ENCODE measurements at regions not wholly inside any gene's neighbourhood (a gene's known extent, or its start where the extent isn't known, plus 50 kb on each side); places are given as distances from the start of the nearest gene placed in this dataset.

DNA sequence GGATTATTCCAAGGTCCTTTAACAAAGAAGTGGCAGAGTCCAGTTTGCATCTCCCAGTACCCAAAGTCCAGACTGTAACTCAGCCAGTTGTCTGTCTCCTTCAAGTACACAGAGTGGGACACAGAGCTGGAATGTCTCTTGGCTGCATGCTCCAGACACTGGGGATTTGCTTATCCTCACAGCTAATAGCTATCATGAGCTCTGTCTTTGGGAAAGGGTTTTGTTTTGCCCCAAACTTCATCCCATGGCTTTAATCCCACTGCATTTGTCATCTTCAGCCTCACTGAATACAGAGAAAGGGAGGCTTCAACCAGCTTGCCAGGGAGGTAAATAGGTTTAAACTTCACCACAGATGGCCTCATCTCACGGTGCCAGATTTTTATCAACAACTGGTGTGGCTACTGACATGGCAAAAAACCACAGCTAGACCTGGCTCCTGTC is 412.2 kb upstream of the SLC24A2 start:
- Histone ChIP-seq H3K4me1 (ENCODE audit: control insufficient read depth in 1 of 2, insufficient read depth in 1 of 2, low read depth in 1 of 2, low read length in 1 of 2) (no peaks in the 10 kb centered on the region), H3K27me3 (no peaks in the 10 kb centered on the region), H3K27ac (no peak overlapping the region), H3K36me3 (no peaks in the 10 kb centered on the region), H3K4me3 (ENCODE audit: low read depth in 1 of 2, low read length in 1 of 2) (no peak overlapping the region), H3K9me3 (no peaks in the 10 kb centered on the region)
- TF ChIP-seq, protein P1, sequence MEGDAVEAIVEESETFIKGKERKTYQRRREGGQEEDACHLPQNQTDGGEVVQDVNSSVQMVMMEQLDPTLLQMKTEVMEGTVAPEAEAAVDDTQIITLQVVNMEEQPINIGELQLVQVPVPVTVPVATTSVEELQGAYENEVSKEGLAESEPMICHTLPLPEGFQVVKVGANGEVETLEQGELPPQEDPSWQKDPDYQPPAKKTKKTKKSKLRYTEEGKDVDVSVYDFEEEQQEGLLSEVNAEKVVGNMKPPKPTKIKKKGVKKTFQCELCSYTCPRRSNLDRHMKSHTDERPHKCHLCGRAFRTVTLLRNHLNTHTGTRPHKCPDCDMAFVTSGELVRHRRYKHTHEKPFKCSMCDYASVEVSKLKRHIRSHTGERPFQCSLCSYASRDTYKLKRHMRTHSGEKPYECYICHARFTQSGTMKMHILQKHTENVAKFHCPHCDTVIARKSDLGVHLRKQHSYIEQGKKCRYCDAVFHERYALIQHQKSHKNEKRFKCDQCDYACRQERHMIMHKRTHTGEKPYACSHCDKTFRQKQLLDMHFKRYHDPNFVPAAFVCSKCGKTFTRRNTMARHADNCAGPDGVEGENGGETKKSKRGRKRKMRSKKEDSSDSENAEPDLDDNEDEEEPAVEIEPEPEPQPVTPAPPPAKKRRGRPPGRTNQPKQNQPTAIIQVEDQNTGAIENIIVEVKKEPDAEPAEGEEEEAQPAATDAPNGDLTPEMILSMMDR (IDR thresholded peaks at IDR 0.05) = no peak

DNA sequence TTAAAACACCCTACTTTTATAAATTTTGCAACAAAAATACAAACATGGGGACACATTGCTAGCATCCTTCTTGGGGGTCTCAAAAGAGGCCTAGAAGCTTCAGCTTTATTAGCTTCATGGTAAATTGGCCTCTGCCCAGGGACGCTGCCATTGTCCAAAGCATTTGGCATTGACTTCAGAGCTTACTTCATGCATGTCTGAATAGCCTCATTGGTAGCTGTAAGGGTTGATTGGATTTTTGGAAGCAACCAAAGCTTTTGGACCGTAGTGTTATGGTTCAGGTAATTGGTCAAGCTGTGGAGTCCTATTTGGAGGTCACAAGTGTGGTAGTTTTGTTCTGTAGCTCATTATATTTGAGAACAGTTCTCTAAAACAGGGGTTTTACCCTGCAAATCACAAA is 411.7 kb upstream of the SLC24A2 start:
- Histone ChIP-seq H3K27ac (no peak overlapping the region), H3K9me3 (no peaks in the 10 kb centered on the region), H3K4me3 (ENCODE audit: low read depth in 1 of 2, low read length in 1 of 2) (no peak overlapping the region), H3K4me1 (ENCODE audit: control insufficient read depth in 1 of 2, insufficient read depth in 1 of 2, low read depth in 1 of 2, low read length in 1 of 2) (no peaks in the 10 kb centered on the region), H3K36me3 (no peaks in the 10 kb centered on the region), H3K27me3 (no peaks in the 10 kb centered on the region)
- TF ChIP-seq, protein P1 (IDR thresholded peaks at IDR 0.05) = no peak

DNA sequence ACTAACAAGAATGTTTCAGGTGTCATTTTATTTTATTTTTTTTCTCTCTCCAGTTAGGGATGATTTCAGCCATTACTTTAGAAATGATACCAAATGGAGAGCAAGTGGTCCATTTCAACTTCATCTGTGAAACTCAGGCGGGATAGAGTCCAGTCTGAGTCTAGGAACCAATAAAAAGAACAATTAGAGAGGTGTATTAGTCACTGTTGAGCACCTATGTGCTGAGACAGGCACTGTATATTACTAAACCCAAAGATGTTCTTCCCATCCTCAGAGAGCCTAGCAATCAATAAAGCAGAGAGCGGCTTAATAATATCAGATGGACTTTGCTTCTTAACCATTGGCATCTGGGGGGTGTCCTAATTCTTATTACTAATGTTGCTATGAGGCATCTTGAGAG is 410.3 kb upstream of the SLC24A2 start:
- TF ChIP-seq, protein P1 (IDR thresholded peaks at IDR 0.05) = no peak
- Histone ChIP-seq H3K27me3 (no peaks in the 10 kb centered on the region), H3K36me3 (no peaks in the 10 kb centered on the region), H3K4me1 (ENCODE audit: control insufficient read depth in 1 of 2, insufficient read depth in 1 of 2, low read depth in 1 of 2, low read length in 1 of 2) (no peaks in the 10 kb centered on the region), H3K9me3 (no peaks in the 10 kb centered on the region), H3K4me3 (ENCODE audit: low read depth in 1 of 2, low read length in 1 of 2) (no peak overlapping the region), H3K27ac (no peak overlapping the region)

DNA sequence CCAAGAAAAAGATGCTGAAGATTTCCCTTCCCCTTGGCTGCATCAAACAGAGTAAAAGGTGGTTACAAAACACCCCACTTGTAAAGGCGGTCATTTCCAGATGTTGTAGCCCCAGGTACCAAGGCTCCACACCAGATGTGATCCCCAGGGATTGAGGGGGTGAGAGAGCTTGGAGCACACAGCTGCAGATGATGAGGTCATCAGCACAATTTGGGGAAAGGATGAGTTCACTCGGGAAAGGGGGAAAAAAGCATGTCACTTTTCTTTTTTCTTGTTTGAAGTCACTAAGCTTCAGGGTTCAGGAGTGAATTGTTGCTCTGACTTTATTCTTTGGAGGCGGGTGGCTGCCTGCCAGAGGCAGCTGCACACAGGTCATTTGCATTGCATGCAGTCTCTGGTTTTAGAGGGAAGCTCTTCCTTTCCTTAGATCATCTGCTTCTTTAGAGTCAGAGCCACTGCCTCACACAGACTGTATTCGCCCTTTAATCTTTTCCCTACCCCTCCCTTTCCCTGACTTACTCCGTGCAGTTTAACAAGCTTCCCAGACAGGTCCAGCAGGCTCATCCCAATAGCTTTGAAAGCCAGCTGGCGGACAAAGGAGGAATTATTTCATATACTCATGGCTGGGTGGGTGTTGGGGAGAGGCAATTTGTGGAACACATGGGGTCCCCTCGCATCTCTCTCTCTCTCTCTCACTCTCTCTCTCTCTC is 409.3 kb upstream of the SLC24A2 start:
- H3K27ac ChIP-seq = no peak overlapping the region

DNA sequence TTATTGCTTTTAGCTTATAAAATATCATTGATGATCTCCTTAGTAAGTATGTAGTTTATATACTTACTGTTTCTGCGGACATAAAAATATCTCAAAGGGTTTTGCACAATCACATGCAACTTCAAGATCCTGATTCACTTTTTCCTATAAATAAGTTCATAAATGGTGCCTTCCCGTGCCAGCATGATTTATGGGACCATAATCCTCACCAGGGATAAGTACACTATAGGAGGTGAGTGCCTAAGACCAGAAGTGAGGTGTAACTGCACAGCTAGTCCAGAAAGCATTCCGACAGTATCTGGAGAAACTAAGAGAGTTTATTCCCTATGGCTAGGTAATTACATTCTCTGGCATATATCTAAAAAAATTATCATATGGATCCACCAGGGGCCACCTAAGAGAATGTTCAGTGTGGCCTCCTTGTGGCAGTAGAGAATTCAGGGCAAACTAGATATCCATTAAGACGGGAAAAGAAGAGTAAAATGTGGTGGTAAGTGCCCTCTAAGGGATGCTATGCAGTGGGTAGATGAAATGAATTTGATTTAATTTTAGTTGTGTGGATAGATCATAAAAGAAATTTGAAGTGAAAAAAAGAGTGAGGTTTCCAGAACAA is 402.5 kb upstream of the SLC24A2 start:
- H3K27ac ChIP-seq = no peak overlapping the region
- no peak overlapping the region for H3K4me3 ChIP-seq (ENCODE audit: low read depth in 1 of 2, low read length in 1 of 2)
- H3K9me3 ChIP-seq = no peaks in the 10 kb centered on the region
- TF ChIP-seq, protein P1 (IDR thresholded peaks at IDR 0.05) = no peak
- no peaks in the 10 kb centered on the region for H3K27me3 ChIP-seq
- no peaks in the 10 kb centered on the region for H3K36me3 ChIP-seq
- H3K4me1 ChIP-seq (ENCODE audit: control insufficient read depth in 1 of 2, insufficient read depth in 1 of 2, low read depth in 1 of 2, low read length in 1 of 2) = no peaks in the 10 kb centered on the region

More for the DNA sequence above, 409.3 kb upstream of the SLC24A2 start:
- Histone ChIP-seq H3K27me3 (no peaks in the 10 kb centered on the region), H3K9me3 (no peaks in the 10 kb centered on the region), H3K4me3 (ENCODE audit: low read depth in 1 of 2, low read length in 1 of 2) (no peak overlapping the region), H3K4me1 (ENCODE audit: control insufficient read depth in 1 of 2, insufficient read depth in 1 of 2, low read depth in 1 of 2, low read length in 1 of 2) (no peaks in the 10 kb centered on the region), H3K36me3 (no peaks in the 10 kb centered on the region)
- TF ChIP-seq, protein P1 (IDR thresholded peaks at IDR 0.05) = no peak
